H1 (cell line): ENCODE measurements at regions not wholly inside any gene's neighbourhood (a gene's known extent, or its start where the extent isn't known, plus 50 kb on each side); places are given as distances from the start of the nearest gene placed in this dataset.

Experiments
- CTBP2 ChIP-seq: IDR thresholded peaks from 2 replicates; pipeline ENCODE4 v1.7.0; 2011; ENCODE audit warnings: borderline replicate concordance, mild to moderate bottlenecking, moderate library complexity, mixed read lengths, low read length; ENCODE audit not compliant: insufficient read depth, insufficient read length
- EZH2 ChIP-seq: fragments of 200-600 bp; sonication (generic); IDR thresholded peaks from 2 replicates; pipeline ENCODE4 v1.7.1; 2012; ENCODE audit warnings: low read depth, mild to moderate bottlenecking, moderate library complexity, low read length, inconsistent platforms; ENCODE audit not compliant: severe bottlenecking
- GABPA ChIP-seq: IDR thresholded peaks from 2 replicates; pipeline ENCODE4 v1.6.1; 2011; ENCODE audit warnings: mild to moderate bottlenecking, low read length, moderate library complexity, borderline replicate concordance; ENCODE audit not compliant: insufficient read depth
- GTF2F1 ChIP-seq: IDR thresholded peaks from 2 replicates; pipeline ENCODE4 v1.6.1; 2012; ENCODE audit warnings: low read depth, low read length, improper control_type of control experiment, borderline replicate concordance
- JUN ChIP-seq: IDR thresholded peaks from 2 replicates; pipeline ENCODE4 v1.6.1; 2011; ENCODE audit warnings: low read depth, mild to moderate bottlenecking, improper control_type of control experiment, low read length
- POLR2AphosphoS5 ChIP-seq: IDR thresholded peaks from 2 replicates; pipeline ENCODE4 v1.6.1; 2011; ENCODE audit warnings: low read depth, low read length
- RXRA ChIP-seq: IDR thresholded peaks from 2 replicates; pipeline ENCODE4 v1.6.1; 2011; ENCODE audit warnings: low read depth, mild to moderate bottlenecking, low read length, moderate library complexity; ENCODE audit not compliant: insufficient read depth
- SP1 ChIP-seq: IDR thresholded peaks from 2 replicates; pipeline ENCODE4 v1.6.1; 2011; ENCODE audit warnings: low read depth, low read length
- SP4 ChIP-seq: IDR thresholded peaks from 2 replicates; pipeline ENCODE4 v1.6.1; 2012; ENCODE audit warnings: low read length, inconsistent platforms
- SUZ12 ChIP-seq: fragments of 200-600 bp; sonication (generic); IDR thresholded peaks from 2 replicates; pipeline ENCODE4 v1.6.1; 2012; ENCODE audit warnings: mild to moderate bottlenecking, inconsistent platforms, low read length, moderate library complexity, mixed read lengths
- TAF7 ChIP-seq: optimal IDR thresholded peaks from 2 replicates; pipeline ENCODE3; 2011; ENCODE audit warnings: low read depth, mild to moderate bottlenecking, inconsistent platforms, low read length, moderate library complexity, borderline replicate concordance
- TF ChIP-seq, protein P1 (sequence below): IDR thresholded peaks from 2 replicates; pipeline ENCODE4 v1.6.1; 2012; ENCODE audit warnings: inconsistent platforms
- TF ChIP-seq, protein P2 (sequence below), 3 experiments: IDR thresholded peaks; 1 replicate in 2 of 3; 2 replicates in 1 of 3; pipeline versions ENCODE4 v1.5.1 to v1.6.1; 2011; ENCODE audit warnings: low read length in 3 of 3, mild to moderate bottlenecking in 3 of 3, inconsistent platforms in 2 of 3, low read depth in 1 of 3, moderate library complexity in 1 of 3; ENCODE audit not compliant: insufficient read depth in 1 of 3; ENCODE audit errors: control extremely low read depth in 1 of 3

GRCh38 chr10:131636841-131637724, 263.7 kb upstream of the PPP2R2D start:
- TF ChIP-seq, protein P1, sequence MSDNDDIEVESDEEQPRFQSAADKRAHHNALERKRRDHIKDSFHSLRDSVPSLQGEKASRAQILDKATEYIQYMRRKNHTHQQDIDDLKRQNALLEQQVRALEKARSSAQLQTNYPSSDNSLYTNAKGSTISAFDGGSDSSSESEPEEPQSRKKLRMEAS: no peak
- TF ChIP-seq CTBP2 (no peak), SUZ12 (no peak), TAF7 (no peak), SP4 (no peak), POLR2AphosphoS5 (no peak), RXRA (no peak), GABPA (no peak), JUN (no peak), GTF2F1 (no peak), SP1 (no peak), EZH2 (no peak)
- TF ChIP-seq, protein P2, sequence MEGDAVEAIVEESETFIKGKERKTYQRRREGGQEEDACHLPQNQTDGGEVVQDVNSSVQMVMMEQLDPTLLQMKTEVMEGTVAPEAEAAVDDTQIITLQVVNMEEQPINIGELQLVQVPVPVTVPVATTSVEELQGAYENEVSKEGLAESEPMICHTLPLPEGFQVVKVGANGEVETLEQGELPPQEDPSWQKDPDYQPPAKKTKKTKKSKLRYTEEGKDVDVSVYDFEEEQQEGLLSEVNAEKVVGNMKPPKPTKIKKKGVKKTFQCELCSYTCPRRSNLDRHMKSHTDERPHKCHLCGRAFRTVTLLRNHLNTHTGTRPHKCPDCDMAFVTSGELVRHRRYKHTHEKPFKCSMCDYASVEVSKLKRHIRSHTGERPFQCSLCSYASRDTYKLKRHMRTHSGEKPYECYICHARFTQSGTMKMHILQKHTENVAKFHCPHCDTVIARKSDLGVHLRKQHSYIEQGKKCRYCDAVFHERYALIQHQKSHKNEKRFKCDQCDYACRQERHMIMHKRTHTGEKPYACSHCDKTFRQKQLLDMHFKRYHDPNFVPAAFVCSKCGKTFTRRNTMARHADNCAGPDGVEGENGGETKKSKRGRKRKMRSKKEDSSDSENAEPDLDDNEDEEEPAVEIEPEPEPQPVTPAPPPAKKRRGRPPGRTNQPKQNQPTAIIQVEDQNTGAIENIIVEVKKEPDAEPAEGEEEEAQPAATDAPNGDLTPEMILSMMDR (IDR thresholded peaks at IDR 0.05; ENCODE audit: control extremely low read depth in 1 of 3, insufficient read depth in 1 of 3, low read depth in 1 of 3, low read length in 3 of 3): no peak
